ENCODE measurements at regions not wholly inside any gene's neighbourhood (a gene's known extent, or its start where the extent isn't known, plus 50 kb on each side); places are given as distances from the start of the nearest gene placed in this dataset.
A peak's percentile ranks its signal among the peaks of the same experiment; 100 is the strongest.

DNA sequence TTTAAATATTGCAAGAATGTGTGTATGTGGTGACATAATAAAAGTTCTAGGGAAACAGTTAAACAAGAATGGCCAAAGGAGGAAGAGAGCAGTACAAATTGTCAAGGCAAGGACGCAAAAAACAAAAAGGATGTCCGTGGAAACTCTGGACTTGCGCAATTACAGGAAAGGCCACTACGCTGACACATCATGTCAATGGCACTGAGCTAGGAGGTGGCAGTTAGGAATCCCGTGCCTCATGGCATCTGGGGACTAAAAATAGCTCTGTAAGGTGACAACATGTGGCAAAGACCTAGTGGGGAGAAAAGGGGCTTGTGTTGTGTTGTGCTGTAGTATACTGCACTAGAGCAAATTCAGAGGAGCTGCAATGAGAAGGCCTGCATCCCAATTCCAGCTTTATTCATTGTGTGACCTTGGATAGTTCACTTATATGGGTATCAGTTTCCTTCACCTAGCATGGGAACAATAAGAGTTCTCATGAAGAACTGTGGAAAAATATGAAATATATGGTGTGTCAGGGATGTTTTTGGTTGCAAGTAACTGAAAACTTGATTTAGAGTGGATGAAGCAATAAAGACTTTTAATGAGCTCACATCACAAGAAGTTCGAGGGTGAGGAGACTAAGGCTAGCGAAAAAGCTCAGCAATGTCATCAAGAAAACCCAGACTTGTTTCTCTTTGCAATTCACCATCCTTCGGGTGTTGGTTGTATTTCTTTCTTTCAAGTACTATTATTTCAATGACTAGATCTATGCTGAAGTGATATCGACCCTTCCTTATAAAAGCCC, 124.1 kb upstream of the STC2 start:
- Mint-ChIP-seq H3K36me3 (ENCODE audit: insufficient read depth, unreplicated experiment) (no peaks in the 10 kb centered on the region), H3K4me1 (ENCODE audit: insufficient read depth, unreplicated experiment) (peaks cover 57% of the 10 kb centered on the region), H3K27ac (ENCODE audit: low read depth, unreplicated experiment) (peak overlapping the region; percentile 94), H3K27me3 (ENCODE audit: insufficient read depth, unreplicated experiment) (no peaks in the 10 kb centered on the region), H3K9me3 (ENCODE audit: unreplicated experiment) (no peaks in the 10 kb centered on the region), H3K4me3 (ENCODE audit: unreplicated experiment) (no peak overlapping the region)
- no TSS peak for BruUV-seq (replicated peaks)
- intact Hi-C loops (cut with micrococcal nuclease) = loop anchor here (10.0 kb wide), 1 partner anchor 498 kb away; the partner anchor contains the start of gene RPL26L1
- ChIA-PET CTCF (interaction anchor here (0.5 to 2.3 kb wide), 7 partner anchors 11 to 158 kb away, joined by 3 to 10 read pairs (median 3); no protein-coding TSS in a partner anchor), POLR2A (interaction anchor here (0.6 to 2.2 kb wide), 3 partner anchors 11 to 396 kb away, joined by 3 to 6 read pairs (median 4); no protein-coding TSS in a partner anchor)
- DNase-seq (ENCODE audit: unreplicated experiment) = peak; percentile 82
- TF ChIP-seq, protein P1, sequence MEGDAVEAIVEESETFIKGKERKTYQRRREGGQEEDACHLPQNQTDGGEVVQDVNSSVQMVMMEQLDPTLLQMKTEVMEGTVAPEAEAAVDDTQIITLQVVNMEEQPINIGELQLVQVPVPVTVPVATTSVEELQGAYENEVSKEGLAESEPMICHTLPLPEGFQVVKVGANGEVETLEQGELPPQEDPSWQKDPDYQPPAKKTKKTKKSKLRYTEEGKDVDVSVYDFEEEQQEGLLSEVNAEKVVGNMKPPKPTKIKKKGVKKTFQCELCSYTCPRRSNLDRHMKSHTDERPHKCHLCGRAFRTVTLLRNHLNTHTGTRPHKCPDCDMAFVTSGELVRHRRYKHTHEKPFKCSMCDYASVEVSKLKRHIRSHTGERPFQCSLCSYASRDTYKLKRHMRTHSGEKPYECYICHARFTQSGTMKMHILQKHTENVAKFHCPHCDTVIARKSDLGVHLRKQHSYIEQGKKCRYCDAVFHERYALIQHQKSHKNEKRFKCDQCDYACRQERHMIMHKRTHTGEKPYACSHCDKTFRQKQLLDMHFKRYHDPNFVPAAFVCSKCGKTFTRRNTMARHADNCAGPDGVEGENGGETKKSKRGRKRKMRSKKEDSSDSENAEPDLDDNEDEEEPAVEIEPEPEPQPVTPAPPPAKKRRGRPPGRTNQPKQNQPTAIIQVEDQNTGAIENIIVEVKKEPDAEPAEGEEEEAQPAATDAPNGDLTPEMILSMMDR (IDR thresholded peaks at IDR 0.05; ENCODE audit: unreplicated experiment) = no peak

DNA sequence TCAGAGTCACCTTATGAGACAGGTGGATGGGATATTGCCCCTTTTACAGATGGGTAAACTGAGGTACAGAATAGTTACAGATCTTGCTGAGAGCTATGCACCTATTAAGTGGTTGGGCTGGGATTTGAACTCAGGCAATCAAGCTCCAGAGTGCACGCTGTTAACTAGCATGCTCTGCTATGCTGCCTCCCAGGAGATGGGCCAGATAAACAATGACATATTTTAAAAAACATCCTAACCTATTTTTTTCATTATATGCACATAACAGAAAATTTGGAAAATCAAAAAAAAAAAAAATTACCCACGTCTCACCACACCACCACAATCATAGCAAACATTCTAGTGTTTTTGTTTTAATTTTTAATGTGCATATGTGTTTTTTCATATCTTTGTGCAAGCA, 123.4 kb upstream of the STC2 start:
- TF ChIP-seq, protein P1 (IDR thresholded peaks at IDR 0.05; ENCODE audit: unreplicated experiment) = no peak
- CTCF ChIA-PET = interaction anchor here (0.6 to 2.3 kb wide), 5 partner anchors 9 to 965 kb away, joined by 3 to 10 read pairs (median 4); no protein-coding TSS in a partner anchor
- Mint-ChIP-seq H3K4me3 (ENCODE audit: unreplicated experiment) (no peak overlapping the region), H3K4me1 (ENCODE audit: insufficient read depth, unreplicated experiment) (peaks cover 52% of the 10 kb centered on the region), H3K27ac (ENCODE audit: low read depth, unreplicated experiment) (peak overlapping the region; percentile 94), H3K36me3 (ENCODE audit: insufficient read depth, unreplicated experiment) (no peaks in the 10 kb centered on the region), H3K27me3 (ENCODE audit: insufficient read depth, unreplicated experiment) (no peaks in the 10 kb centered on the region), H3K9me3 (ENCODE audit: unreplicated experiment) (no peaks in the 10 kb centered on the region)
- DNase-seq (ENCODE audit: unreplicated experiment) = no peak
- POLR2A ChIA-PET = interaction anchor here (0.7 to 0.8 kb wide), 2 partner anchors 11 to 68 kb away, joined by 4 read pairs; no protein-coding TSS in a partner anchor
- intact Hi-C loops (cut with micrococcal nuclease) = loop anchor here (10.0 kb wide), 1 partner anchor 497 kb away; the partner anchor contains the start of gene RPL26L1
- BruUV-seq (replicated peaks) = no TSS peak

DNA sequence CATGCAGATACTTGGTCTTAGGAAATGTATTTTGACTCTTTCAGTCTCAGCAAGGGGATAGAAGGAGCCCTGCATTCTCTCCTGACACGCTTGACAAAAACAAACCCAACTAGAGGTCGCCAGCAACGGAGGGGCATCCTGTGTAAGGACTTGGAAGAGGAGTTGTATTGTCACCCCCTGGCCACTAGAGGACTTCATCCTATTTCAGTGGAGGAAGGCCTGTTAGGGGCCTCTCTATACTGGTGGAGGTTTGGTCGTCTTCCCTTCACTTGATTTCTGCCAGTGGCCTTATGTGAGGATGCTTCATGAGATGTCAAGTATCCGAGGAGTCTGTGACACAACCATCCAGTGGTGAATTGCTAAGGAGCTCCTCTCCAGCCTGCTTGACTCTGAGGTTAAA, 122.8 kb upstream of the STC2 start:
- DNase-seq (ENCODE audit: unreplicated experiment) = peak; percentile 34
- TF ChIP-seq, protein P1 (IDR thresholded peaks at IDR 0.05; ENCODE audit: unreplicated experiment) = peak; percentile 36
- Mint-ChIP-seq H3K4me3 (ENCODE audit: unreplicated experiment) (no peak overlapping the region), H3K36me3 (ENCODE audit: insufficient read depth, unreplicated experiment) (no peaks in the 10 kb centered on the region), H3K4me1 (ENCODE audit: insufficient read depth, unreplicated experiment) (peaks cover 46% of the 10 kb centered on the region), H3K27me3 (ENCODE audit: insufficient read depth, unreplicated experiment) (no peaks in the 10 kb centered on the region), H3K27ac (ENCODE audit: low read depth, unreplicated experiment) (no peak overlapping the region), H3K9me3 (ENCODE audit: unreplicated experiment) (no peaks in the 10 kb centered on the region)
- POLR2A ChIA-PET = interaction anchor here (0.7 kb wide), 1 partner anchor 69 kb away, joined by 4 read pairs; no protein-coding TSS in a partner anchor
- CTCF ChIA-PET = interaction anchor here (0.6 to 2.3 kb wide), 6 partner anchors 9 to 964 kb away, joined by 3 to 10 read pairs (median 4); no protein-coding TSS in a partner anchor
- intact Hi-C loops (cut with micrococcal nuclease) = loop anchor here (10.0 kb wide), 1 partner anchor 496 kb away; the partner anchor contains the start of gene RPL26L1
- no TSS peak for BruUV-seq (replicated peaks)

DNA sequence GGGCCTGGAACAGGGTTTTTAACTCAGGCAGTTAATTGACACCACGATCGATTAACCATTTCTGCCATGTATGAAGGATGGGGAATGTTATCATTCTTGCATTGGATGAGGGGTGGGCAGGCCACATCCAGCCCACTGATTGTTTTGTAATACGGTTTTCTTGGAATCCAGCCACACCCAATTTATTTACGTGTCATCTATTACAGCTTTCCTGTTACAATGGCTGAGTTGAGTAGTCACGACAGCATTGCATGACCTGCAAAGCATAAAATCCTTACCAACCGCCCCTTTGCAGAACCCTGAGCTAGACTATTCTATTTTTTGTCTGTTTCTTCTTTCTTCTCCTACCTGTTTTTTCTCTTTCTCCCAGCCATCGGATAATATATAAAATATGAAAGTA, 122.0 kb upstream of the STC2 start:
- Mint-ChIP-seq H3K27me3 (ENCODE audit: insufficient read depth, unreplicated experiment) (no peaks in the 10 kb centered on the region), H3K4me1 (ENCODE audit: insufficient read depth, unreplicated experiment) (peaks cover 37% of the 10 kb centered on the region), H3K27ac (ENCODE audit: low read depth, unreplicated experiment) (no peak overlapping the region), H3K4me3 (ENCODE audit: unreplicated experiment) (no peak overlapping the region), H3K9me3 (ENCODE audit: unreplicated experiment) (no peaks in the 10 kb centered on the region), H3K36me3 (ENCODE audit: insufficient read depth, unreplicated experiment) (no peaks in the 10 kb centered on the region)
- CTCF ChIA-PET = interaction anchor here (0.7 to 1.5 kb wide), 3 partner anchors 9 to 122 kb away, joined by 3 read pairs; partner anchors contain the start of gene STC2
- POLR2A ChIA-PET = no interaction called here
- BruUV-seq (replicated peaks) = no TSS peak
- no peak for DNase-seq (ENCODE audit: unreplicated experiment)
- TF ChIP-seq, protein P1 (IDR thresholded peaks at IDR 0.05; ENCODE audit: unreplicated experiment) = no peak
- intact Hi-C loops (cut with micrococcal nuclease) = loop anchor here (10.0 kb wide), 1 partner anchor 495 kb away; the partner anchor contains the start of gene RPL26L1

All from MCF 10A (cell line).